K562 (cell line): ENCODE measurements at regions not wholly inside any gene's neighbourhood (a gene's known extent, or its start where the extent isn't known, plus 50 kb on each side); places are given as distances from the start of the nearest gene placed in this dataset.

Experiments used
- ATAC-seq: fragments of 200-7000 bp; cut with Tn5 transposase; 3 replicates; pipeline ENCODE4 v1.9.1; 2020; ENCODE audit warnings: moderate library complexity
- BruUV-seq: library from RNA; stranded (reverse); fragments of 400-500 nt; replicated peaks from 2 replicates; lab custom pipeline; 2021; lab: Mats Ljungman, UMichigan
- CTCF ChIA-PET: fragments of 300-600 bp; formaldehyde crosslinking; extraction: SDS; loops from one replicate; lab custom pipeline; 2021; ENCODE audit warnings: low intra/inter-chr PET ratio; lab: Yijun Ruan, JAX
- POLR2A ChIA-PET: fragments of 300-600, 350-650 bp; sonication (Branson Sonifier 250); formaldehyde crosslinking; extraction: SDS; loops from one replicate; lab custom pipeline; 2021; ENCODE audit warnings: antibody characterized with exemption, inconsistent platforms; lab: Yijun Ruan, JAX
- DNase-seq, 4 experiments: peaks; one replicate each; pipeline versions ENCODE4 v3.0.0 to v3.0.0-alpha.2; 2011 to 2018; ENCODE audit warnings: low spot score in 3 of 4, mixed read lengths in 3 of 4; ENCODE audit errors: extremely low read depth in 1 of 4
- FAIRE-seq: peaks from 2 replicates; lab custom pipeline; 2011; peaks lifted over from hg19 to GRCh38; lab: Jason Lieb, UNC
- H2AFZ ChIP-seq: 2 replicates; pipeline ENCODE4 v1.6.0; 2011; ENCODE audit warnings: low read depth, low read length, control low read depth, inconsistent platforms
- H3K27ac ChIP-seq: fragments of 200-600 bp; 3 replicates; pipeline ENCODE4 v1.8.0; 2011; ENCODE audit warnings: low read depth, mild to moderate bottlenecking, control low read depth, inconsistent platforms, low read length, moderate library complexity, mixed read lengths; ENCODE audit errors: extremely low read depth
- H3K27me3 ChIP-seq, 2 experiments: fragments of 300-600 bp in 1 of 2; 2 replicates in 1 of 2; 3 replicates in 1 of 2; pipeline versions ENCODE4 v1.6.0 to v1.8.0; 2011; ENCODE audit warnings: inconsistent platforms in 2 of 2, low read length in 2 of 2, mild to moderate bottlenecking in 1 of 2, mixed read lengths in 1 of 2, moderate library complexity in 1 of 2; ENCODE audit not compliant: control insufficient read depth in 2 of 2, insufficient read depth in 2 of 2
- H3K36me3 ChIP-seq: fragments of 300-600 bp; 3 replicates; pipeline ENCODE4 v1.8.0; 2011; ENCODE audit warnings: mild to moderate bottlenecking, low read length, inconsistent platforms; ENCODE audit not compliant: control insufficient read depth, insufficient read depth
- H3K4me1 ChIP-seq, 2 experiments: fragments of 200-600 bp in 1 of 2; replicated peaks in 1 of 2; 2 replicates in 1 of 2; 3 replicates in 1 of 2; pipeline versions ENCODE4 v1.5.1 to v1.8.0; 2011; ENCODE audit warnings: inconsistent platforms in 2 of 2, low read length in 2 of 2, mild to moderate bottlenecking in 1 of 2, mixed read lengths in 1 of 2, moderate library complexity in 1 of 2; ENCODE audit not compliant: control insufficient read depth in 2 of 2, insufficient read depth in 2 of 2
- H3K4me2 ChIP-seq: 2 replicates; pipeline ENCODE4 v1.6.1; 2011; ENCODE audit warnings: low read length, control low read depth, inconsistent platforms, mixed read lengths; ENCODE audit not compliant: insufficient read depth
- H3K4me3 ChIP-seq: fragments of 200-600 bp; sonication (generic), shearing (Covaris generic); 2 replicates; pipeline ENCODE4 v1.5.1; 2016; ENCODE audit warnings: control low read depth, inconsistent platforms
- H3K79me2 ChIP-seq: fragments of 200-600 bp; 3 replicates; pipeline ENCODE4 v1.8.0; 2011; ENCODE audit warnings: low read length, inconsistent platforms; ENCODE audit not compliant: control insufficient read depth, insufficient read depth
- H3K9ac ChIP-seq, 2 experiments: 2 replicates each; pipeline versions ENCODE4 v1.6.0 to v1.6.1; 2011; ENCODE audit warnings: low read depth in 2 of 2, low read length in 2 of 2, control low read depth in 1 of 2, inconsistent platforms in 1 of 2, mild to moderate bottlenecking in 1 of 2, mixed read lengths in 1 of 2; ENCODE audit not compliant: insufficient read depth in 1 of 2
- H3K9me1 ChIP-seq: one replicate; pipeline ENCODE4 v1.6.0; 2011; ENCODE audit warnings: inconsistent platforms, mild to moderate bottlenecking, low read length, moderate library complexity; ENCODE audit not compliant: control insufficient read depth, insufficient read depth
- H3K9me3 ChIP-seq: replicated peaks from 2 replicates; pipeline ENCODE4 v1.5.1; 2011; ENCODE audit warnings: low read depth, low read length, inconsistent platforms; ENCODE audit not compliant: control insufficient read depth, insufficient read depth
- H4K20me1 ChIP-seq: replicated peaks from 2 replicates; pipeline ENCODE4 v1.6.1; 2011; ENCODE audit warnings: low read length, inconsistent platforms, mixed read lengths; ENCODE audit not compliant: control insufficient read depth, insufficient read depth
- BRD9 ChIP-seq: fragments of 450-650 bp; IDR thresholded peaks from 2 replicates; pipeline ENCODE4 v1.6.1; 2018; ENCODE audit warnings: low read depth; ENCODE audit not compliant: partially characterized antibody
- DNMT1 ChIP-seq: fragments of 450-650 bp; IDR thresholded peaks from 2 replicates; pipeline ENCODE4 v1.6.1; 2016; ENCODE audit warnings: antibody characterized with exemption, mild to moderate bottlenecking
- E2F3 ChIP-seq: fragments of 250-450 bp; sonication (Bioruptor Pico); IDR thresholded peaks from 2 replicates; pipeline ENCODE4 v1.4.0; 2020; ENCODE audit warnings: mild to moderate bottlenecking
- E2F6 ChIP-seq, 2 experiments: IDR thresholded peaks; 2 replicates each; pipeline ENCODE4 v1.6.1; 2011; ENCODE audit warnings: borderline replicate concordance in 1 of 2, control low read depth in 1 of 2, low read depth in 1 of 2, low read length in 1 of 2, mild to moderate bottlenecking in 1 of 2, mixed read lengths in 1 of 2, moderate library complexity in 1 of 2; ENCODE audit not compliant: insufficient read depth in 1 of 2, insufficient read length in 1 of 2, poor library complexity in 1 of 2, severe bottlenecking in 1 of 2; ENCODE audit errors: extremely low read depth in 1 of 2
- ETV1 ChIP-seq: fragments of 450-650 bp; conservative IDR thresholded peaks from 2 replicates; pipeline ENCODE4 v1.6.1; 2016; ENCODE audit warnings: missing genetic modification characterization, control low read depth, low read depth, missing compliant biosample characterization
- IFI16 ChIP-seq: fragments of 250-450 bp; sonication (Bioruptor Pico); IDR thresholded peaks from 2 replicates; pipeline ENCODE4 v2.1.2; 2022; ENCODE audit warnings: mild to moderate bottlenecking, inconsistent platforms
- MITF ChIP-seq: IDR thresholded peaks from 2 replicates; pipeline ENCODE4 v1.6.1; 2014; ENCODE audit warnings: antibody characterized with exemption
- NEUROD1 ChIP-seq: fragments of 150-350 bp; IDR thresholded peaks from 2 replicates; pipeline ENCODE4 v1.6.1; 2014; ENCODE audit warnings: borderline replicate concordance, low read length, low read depth; ENCODE audit not compliant: partially characterized antibody
- POLR3G ChIP-seq: IDR thresholded peaks from 2 replicates; pipeline ENCODE4 v1.6.1; 2011; ENCODE audit not compliant: insufficient read length, insufficient replicate concordance; ENCODE audit errors: extremely low read depth
- SREBF1 ChIP-seq: fragments of 150-350 bp; IDR thresholded peaks from 2 replicates; pipeline ENCODE4 v1.6.1; 2014; ENCODE audit warnings: antibody characterized with exemption, low read depth, low read length, borderline replicate concordance
- ZBTB9 ChIP-seq: fragments of 450-650 bp; formaldehyde crosslinking; IDR thresholded peaks from 2 replicates; pipeline ENCODE4 v1.4.0; 2020; ENCODE audit warnings: mild to moderate bottlenecking, moderate library complexity
- ZNF12 ChIP-seq: sonication (generic); formaldehyde crosslinking; IDR thresholded peaks from 2 replicates; pipeline ENCODE4 v1.4.0; 2020; ENCODE audit warnings: mild to moderate bottlenecking, missing genetic modification reagents
- ZNF184 ChIP-seq: sonication (generic); formaldehyde crosslinking; IDR thresholded peaks from 2 replicates; pipeline ENCODE4 v1.5.0; 2020; ENCODE audit warnings: missing genetic modification reagents
- WGBS: fragments of 100-300 bp; shearing (Covaris generic); methylation state at CpG from one replicate; pipeline ENCODE4 v1.1.6; 2016; ENCODE audit warnings: low coverage, mixed read lengths; ENCODE audit not compliant: insufficient coverage; ENCODE audit errors: missing lambda C conversion rate; 5-methylcytosine and 5-hydroxymethylcytosine counted together
- in situ Hi-C: fragments of 300-500 bp; cut with MboI; formaldehyde crosslinking; loops from 4 replicates; pipeline ENCODE4 v1.15.0; 2018; ENCODE audit warnings: inconsistent platforms, mixed read lengths
- intact Hi-C: fragments of 100-400 bp; cut with micrococcal nuclease; formaldehyde crosslinking; loops from 2 replicates; pipeline ENCODE4 v1.14.2; 2022
- TF ChIP-seq, protein P1 (sequence below): sonication (generic); formaldehyde crosslinking; IDR thresholded peaks from 2 replicates; pipeline ENCODE4 v1.8.1; 2023; ENCODE audit warnings: mild to moderate bottlenecking, missing genetic modification reagents, moderate library complexity

DNA sequence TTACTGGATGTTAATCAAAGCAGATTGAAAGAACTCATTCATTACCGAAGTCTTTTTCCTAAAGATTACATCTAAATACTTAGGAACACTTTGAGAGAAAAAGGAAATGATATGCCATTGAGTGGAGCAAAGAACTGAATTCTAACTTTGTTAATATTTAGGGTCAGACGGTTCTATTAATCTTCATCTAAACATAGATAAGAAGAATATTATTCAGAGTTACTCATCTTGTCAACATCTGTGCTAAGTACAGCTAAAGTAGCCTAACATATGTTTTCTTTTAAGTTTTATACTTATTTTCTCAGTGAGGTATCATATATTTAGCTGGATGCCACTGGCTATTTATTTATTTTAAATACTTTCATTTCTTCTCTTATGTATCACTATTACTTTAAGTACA, 1763.7 kb downstream of the EFNA5 start:
- Histone ChIP-seq H3K4me1 (no peaks in the 10 kb centered on the region), H3K9me1 (no peaks in the 10 kb centered on the region), H2AFZ (no peak overlapping the region), H3K9me3 (no peaks in the 10 kb centered on the region; the same call in 1 of the 2 replicates), H4K20me1 (no peaks in the 10 kb centered on the region), H3K9ac (no peak overlapping the region), H3K4me3 (no peak overlapping the region), H3K4me2 (no peak overlapping the region), H3K27ac (no peak overlapping the region), H3K27me3 (no peaks in the 10 kb centered on the region), H3K79me2 (no peaks in the 10 kb centered on the region), H3K36me3 (no peaks in the 10 kb centered on the region)
- in situ Hi-C loops: no loop called here
- CTCF ChIA-PET: no interaction called here
- no peak for DNase-seq
- FAIRE-seq: no peak
- 5% methylated on average over 2 of the region's 2 CpGs for WGBS
- intact Hi-C loops: no loop called here
- no peak for ATAC-seq
- BruUV-seq: no TSS peak
- POLR2A ChIA-PET: no interaction called here
- TF ChIP-seq SREBF1 (no peak), IFI16 (CRISPR knock-in tag) (no peak), DNMT1 (no peak), POLR3G (no peak), ZNF12 (CRISPR knock-in tag) (no peak), MITF (no peak), ZBTB9 (CRISPR knock-in tag) (no peak), ZNF184 (CRISPR knock-in tag) (no peak), NEUROD1 (no peak), E2F6 (IDR thresholded peaks at IDR 0.05; ENCODE audit: borderline replicate concordance in 1 of 2, extremely low read depth in 1 of 2, insufficient read depth in 1 of 2, insufficient read length in 1 of 2, low read depth in 1 of 2, low read length in 1 of 2, poor library complexity in 1 of 2, severe bottlenecking in 1 of 2) (no peak), BRD9 (no peak), E2F3 (no peak), ETV1 (no peak)
- TF ChIP-seq, protein P1, sequence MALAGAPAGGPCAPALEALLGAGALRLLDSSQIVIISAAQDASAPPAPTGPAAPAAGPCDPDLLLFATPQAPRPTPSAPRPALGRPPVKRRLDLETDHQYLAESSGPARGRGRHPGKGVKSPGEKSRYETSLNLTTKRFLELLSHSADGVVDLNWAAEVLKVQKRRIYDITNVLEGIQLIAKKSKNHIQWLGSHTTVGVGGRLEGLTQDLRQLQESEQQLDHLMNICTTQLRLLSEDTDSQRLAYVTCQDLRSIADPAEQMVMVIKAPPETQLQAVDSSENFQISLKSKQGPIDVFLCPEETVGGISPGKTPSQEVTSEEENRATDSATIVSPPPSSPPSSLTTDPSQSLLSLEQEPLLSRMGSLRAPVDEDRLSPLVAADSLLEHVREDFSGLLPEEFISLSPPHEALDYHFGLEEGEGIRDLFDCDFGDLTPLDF: no peak
